HG03432 (cell line): ENCODE measurements at regions not wholly inside any gene's neighbourhood (a gene's known extent, or its start where the extent isn't known, plus 50 kb on each side); places are given as distances from the start of the nearest gene placed in this dataset.
"Not testable (repeated sequence)": the region's sequence is repeated elsewhere in the genome, so short reads cannot be mapped to it uniquely, and the experiment has no call there.

Experiments used
- ATAC-seq: cut with Tn5 transposase; IDR thresholded peaks from one replicate; pipeline ENCODE4 v1.9.1; 2021; ENCODE audit warnings: mild to moderate bottlenecking, moderate library complexity; ENCODE audit not compliant: unreplicated experiment

- ATAC-seq, result no peak
These were observed 127.2 kb upstream of the MARCHF11 start for GRCh38 chr5:16306812-16307211.

GRCh38 chr5:16304846-16305245 is 125.3 kb upstream of the MARCHF11 start:
- ATAC-seq, result no peak

- no peak for ATAC-seq
These were observed 117.4 kb upstream of the MARCHF11 start for GRCh38 chr5:16296946-16297345.

GRCh38 chr5:16291894-16292293 is 112.3 kb upstream of the MARCHF11 start:
- ATAC-seq, result no peak

- ATAC-seq, result no peak
These were observed 111.9 kb upstream of the MARCHF11 start for GRCh38 chr5:16291474-16291873.

- no peak for ATAC-seq
These were observed 104.2 kb upstream of the MARCHF11 start for GRCh38 chr5:16283791-16284190.

- not testable (repeated sequence) for ATAC-seq
These were observed 97.3 kb upstream of the MARCHF11 start for GRCh38 chr5:16276859-16277258.

- ATAC-seq, result no peak
These were observed 92.3 kb upstream of the MARCHF11 start for GRCh38 chr5:16271851-16272250.

GRCh38 chr5:16265141-16265540 is 85.5 kb upstream of the MARCHF11 start:
- no peak for ATAC-seq

GRCh38 chr5:16260000-16260399 is 80.4 kb upstream of the MARCHF11 start:
- ATAC-seq, result no peak

- no peak for ATAC-seq
These were observed 74.3 kb upstream of the MARCHF11 start for GRCh38 chr5:16253856-16254255.

GRCh38 chr5:16245956-16246355 is 66.4 kb upstream of the MARCHF11 start:
- no peak for ATAC-seq

GRCh38 chr5:16245249-16245648 is 65.7 kb upstream of the MARCHF11 start:
- no peak for ATAC-seq

GRCh38 chr5:16238018-16238417 is 58.4 kb upstream of the MARCHF11 start:
- no peak for ATAC-seq

GRCh38 chr5:16234598-16234997 is 55.0 kb upstream of the MARCHF11 start:
- ATAC-seq, result no peak

- ATAC-seq, result no peak
These were observed 54.1 kb upstream of the MARCHF11 start for GRCh38 chr5:16233730-16234129.

GRCh38 chr5:16229357-16229940 is 49.9 kb upstream of the MARCHF11 start:
- ATAC-seq, result no peak
